Posterior cingulate gyrus (tissue), 11 donors: ENCODE measurements at regions not wholly inside any gene's neighbourhood (a gene's known extent, or its start where the extent isn't known, plus 50 kb on each side); places are given as distances from the start of the nearest gene placed in this dataset.

Experiments
- DNase-seq, 10 donors: peaks; one replicate each; pipeline versions ENCODE4 v3.0.0 to v3.0.0-alpha.2; 2020 to 2021; ENCODE audit warnings: mixed read lengths in 3 of 10
- intact Hi-C: fragments of 100-400 bp; cut with DNase I; formaldehyde crosslinking; loops from one replicate; pipeline ENCODE4 v1.15.1; 2023

- intact Hi-C loops, result no loop called here
These were observed 459.0 kb downstream of the KLF5 start for GRCh38 chr13:73517766-73518165.

GRCh38 chr13:73516731-73517130 is 457.9 kb downstream of the KLF5 start:
- intact Hi-C loops, result no loop called here

More at GRCh38 chr13:73517766-73518165, 459.0 kb downstream of the KLF5 start:
- no peak for DNase-seq

DNA sequence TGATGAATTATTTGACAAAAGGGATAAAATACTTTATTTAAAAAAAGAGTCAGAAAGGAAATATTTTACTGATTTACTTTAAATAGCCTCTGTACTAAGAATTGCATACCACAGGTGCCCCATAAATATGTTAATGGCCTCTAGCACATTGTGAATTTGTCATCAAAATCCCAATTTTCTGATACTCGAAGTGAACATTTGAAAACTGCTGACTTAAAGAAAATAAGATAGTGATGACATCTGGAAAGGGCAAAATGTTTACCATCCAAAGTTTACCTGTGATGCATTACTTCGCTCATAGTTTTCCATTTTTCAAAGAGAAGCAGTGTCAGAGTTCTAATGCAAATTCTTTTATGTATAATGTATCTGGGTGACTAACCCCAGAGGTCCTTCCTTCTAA is 455.4 kb downstream of the KLF5 start:
- intact Hi-C loops, result no loop called here
- DNase-seq, result no peak

More at GRCh38 chr13:73516731-73517130, 457.9 kb downstream of the KLF5 start:
- DNase-seq, result no peak

DNA sequence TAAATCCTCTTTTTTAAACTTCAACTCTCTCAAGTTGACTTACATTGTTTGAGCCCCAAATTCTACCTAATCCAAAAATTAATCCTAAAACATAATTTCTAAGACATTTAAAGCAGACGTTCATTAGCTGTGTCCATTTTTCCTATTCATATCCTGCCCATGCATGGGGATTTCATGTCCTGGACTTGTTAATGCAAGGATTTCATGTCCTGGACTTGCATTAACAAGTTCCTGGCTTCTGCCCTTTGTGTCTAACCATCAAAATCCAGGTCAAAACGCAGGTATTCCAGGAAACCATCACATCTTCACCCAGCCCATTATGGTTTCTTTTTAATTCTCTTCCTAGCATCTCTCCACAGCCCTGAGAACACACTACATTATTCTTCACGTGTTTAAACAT is 454.9 kb downstream of the KLF5 start:
- no peak for DNase-seq

DNA sequence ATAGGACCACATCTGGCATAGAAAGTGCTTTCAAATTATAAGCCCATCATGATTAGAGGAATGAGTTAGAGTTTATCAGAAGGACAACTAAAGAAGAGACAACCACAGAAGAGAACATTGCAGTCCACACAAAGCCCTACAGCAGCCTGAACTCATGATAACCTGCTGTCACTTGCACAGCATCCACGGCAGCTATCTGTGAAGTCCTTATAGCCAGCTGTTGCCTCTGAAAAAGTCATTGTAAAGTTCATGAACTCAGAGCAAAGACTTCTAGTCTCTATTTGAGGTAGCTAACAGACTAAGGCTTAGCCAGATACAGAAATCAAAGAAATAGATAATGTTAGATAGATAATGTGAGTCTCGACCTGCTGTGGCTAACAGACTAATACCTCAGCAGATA is 450.0 kb downstream of the KLF5 start:
- intact Hi-C loops, result no loop called here
- DNase-seq, result no peak

More for the DNA sequence above, 454.9 kb downstream of the KLF5 start:
- intact Hi-C loops, result no loop called here

- intact Hi-C loops, result no loop called here
- no peak for DNase-seq
These were observed 446.6 kb downstream of the KLF5 start for GRCh38 chr13:73505376-73505890.

DNA sequence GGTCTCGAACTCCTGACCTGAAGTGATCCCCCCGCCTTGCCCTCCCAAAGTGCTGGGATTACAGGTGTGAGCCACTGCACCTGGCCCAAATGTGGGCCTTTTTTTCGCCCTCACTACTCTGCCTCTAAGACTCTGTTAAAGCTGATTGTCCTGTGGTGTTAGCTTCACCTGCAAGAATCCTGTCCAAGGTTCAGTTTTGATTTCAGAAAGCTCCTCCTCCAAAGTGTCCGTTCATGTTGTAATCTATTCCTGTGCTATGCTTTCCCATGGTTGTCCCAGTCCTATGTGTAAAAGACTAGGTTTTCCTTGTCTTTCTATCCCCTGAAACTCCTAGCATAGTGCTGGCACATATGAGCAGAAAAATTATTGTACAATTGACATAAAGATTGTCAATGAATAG is 440.9 kb downstream of the KLF5 start:
- intact Hi-C loops, result no loop called here
- DNase-seq, result no peak

DNA sequence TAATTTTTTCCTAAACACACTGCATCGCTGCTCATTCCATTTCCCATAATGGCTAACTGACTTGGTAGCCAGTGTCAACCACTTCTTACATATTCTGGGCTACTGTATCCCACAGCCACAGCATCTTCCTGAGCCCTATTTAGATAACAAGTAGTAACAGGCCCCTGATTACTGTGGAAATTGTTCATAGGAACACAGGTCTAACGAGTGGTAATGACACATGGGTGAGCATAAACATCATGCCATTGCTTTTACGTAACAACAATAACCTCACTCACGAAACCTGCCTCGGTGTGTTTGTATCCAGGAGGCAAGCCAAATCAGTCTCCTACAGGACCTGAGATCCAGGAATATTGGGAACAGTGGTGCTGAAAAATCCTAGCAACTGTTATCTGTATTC is 438.6 kb downstream of the KLF5 start:
- intact Hi-C loops, result no loop called here
- no peak for DNase-seq

DNA sequence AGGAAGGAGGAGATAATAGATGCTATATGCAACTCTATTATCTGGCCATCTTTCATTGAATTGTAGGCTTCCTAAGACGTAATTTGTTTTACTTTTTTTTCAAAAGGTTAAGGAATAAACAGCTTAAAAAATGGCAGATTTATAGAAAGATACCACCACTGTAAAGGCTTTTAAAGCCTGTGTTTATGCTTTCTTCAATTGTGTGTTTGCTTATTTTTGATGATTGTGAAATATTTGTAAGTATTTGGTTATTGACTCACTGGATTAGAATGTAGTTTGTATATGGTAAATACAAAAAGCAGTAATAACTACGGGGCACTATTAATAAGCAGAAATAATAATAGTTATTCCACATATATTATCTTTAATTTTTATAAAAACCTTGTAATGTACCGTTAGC is 437.9 kb downstream of the KLF5 start:
- intact Hi-C loops, result no loop called here
- no peak for DNase-seq

GRCh38 chr13:73492811-73493210 is 434.0 kb downstream of the KLF5 start:
- DNase-seq, result no peak
- intact Hi-C loops, result no loop called here

DNA sequence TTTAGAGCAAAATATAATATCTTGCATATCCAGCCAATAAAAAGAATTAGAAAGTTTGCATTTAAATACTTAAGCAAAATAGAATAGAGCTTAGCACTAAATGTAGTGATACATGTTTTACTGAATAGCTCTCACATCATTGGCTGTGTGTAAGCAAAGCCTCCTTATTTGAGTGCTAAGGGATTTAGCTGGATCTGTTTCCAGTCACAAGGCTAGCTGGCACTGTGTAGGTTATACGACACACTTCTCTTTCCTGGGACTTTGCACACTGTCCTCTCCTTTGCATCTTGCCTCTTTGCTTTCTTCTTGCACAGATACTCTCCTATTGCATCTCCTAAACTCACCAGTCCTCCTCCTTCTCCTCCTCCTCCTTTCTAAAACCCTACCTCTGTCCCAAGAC is 423.8 kb downstream of the KLF5 start:
- DNase-seq, result no peak
- intact Hi-C loops, result no loop called here

- intact Hi-C loops, result no loop called here
- DNase-seq, result no peak
These were observed 423.2 kb downstream of the KLF5 start for GRCh38 chr13:73481886-73482445.

DNA sequence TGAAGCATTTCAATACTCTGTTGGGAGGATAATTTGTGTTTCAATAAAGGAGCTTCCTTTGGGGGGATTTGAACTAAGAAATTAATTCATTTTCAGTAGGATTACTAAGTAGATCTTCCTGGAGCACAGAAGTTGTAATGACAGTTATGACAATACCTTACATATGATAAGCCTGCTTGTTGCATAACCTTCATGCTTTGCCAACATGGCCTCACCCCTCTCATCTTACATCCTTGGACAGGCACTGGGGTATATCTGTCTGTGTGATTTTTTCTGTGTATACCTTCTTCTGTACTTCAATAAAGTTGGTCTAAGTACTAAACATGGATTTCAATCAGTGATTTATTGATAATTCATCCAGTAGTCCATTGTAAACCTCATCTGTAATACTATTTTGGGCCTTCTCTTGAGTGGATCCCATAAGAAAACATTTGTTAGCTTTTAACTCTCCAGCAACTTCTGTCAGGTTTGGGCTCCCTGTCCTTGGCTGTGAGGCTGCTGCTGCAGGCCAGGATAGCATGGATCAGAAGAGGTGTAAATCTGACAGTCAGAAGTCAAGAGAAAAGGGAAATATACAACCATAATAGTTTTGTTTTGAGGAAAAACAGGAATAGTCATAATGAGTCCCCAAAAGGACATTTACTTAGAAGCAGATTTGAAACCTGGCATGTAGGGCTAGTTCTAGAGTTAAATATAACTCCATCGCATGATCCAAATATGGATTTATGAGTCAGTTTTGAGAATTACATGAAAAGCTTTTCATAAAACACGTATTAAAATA is 422.2 kb downstream of the KLF5 start:
- DNase-seq, result no peak
- intact Hi-C loops, result no loop called here

DNA sequence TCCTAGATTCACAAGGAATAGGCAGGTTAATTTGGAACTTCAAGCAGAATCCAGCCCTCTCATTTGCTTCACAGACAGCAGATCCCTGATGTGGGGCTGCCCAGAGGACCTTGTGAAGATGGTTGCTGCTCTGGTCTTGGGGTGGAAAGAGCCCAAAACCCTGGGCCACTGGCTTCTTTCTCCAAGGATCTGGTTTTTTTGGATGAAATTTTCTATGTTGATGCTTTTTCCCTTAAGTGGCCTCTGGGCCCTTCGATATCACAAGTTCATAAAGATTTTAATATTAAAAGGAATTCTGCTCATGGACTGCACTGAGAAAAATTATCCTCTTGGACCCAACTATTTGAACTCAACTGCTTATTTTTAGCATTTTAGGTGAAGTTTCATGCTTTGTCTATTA is 421.1 kb downstream of the KLF5 start:
- intact Hi-C loops, result no loop called here
- no peak for DNase-seq

DNA sequence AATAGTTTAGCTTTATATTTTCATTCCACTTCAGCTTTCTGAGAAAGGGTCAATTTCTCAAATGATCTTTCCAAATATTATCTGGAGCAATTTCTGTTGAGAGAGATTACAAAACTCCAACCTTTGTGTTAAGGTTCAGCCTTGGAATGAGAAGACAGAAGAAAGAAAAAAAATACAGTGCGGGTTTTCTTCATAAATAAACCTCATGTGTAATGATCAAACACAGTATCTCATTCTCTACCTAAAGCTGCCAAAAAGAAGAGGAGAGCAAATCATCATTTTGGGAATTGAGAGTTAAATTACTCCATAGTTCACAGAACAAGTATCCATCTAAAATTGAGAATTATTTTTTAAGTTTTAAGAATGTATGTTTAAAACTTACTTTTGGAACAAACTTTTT is 420.5 kb downstream of the KLF5 start:
- intact Hi-C loops, result no loop called here
- no peak for DNase-seq

GRCh38 chr13:73477441-73477840 is 418.6 kb downstream of the KLF5 start:
- DNase-seq, result no peak
- intact Hi-C loops, result no loop called here

DNA sequence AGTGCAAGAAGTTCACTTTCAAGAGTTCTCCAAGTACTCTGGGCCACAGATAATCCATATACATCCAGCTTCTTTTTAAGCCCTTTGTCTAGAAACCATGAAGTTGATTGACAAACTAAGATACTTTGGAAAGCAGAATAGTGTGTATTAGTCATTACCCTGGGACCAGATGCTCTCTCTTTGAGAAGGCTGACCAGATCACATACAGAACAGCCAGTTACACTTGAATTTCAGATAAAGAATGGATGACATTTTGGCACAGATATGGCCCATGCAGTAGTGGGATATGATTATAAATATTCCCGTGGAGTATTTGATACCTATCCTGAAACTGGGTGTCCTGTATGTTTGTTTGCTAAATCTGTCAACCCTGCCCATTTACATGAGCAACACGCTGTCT is 414.2 kb downstream of the KLF5 start:
- intact Hi-C loops, result no loop called here
- no peak for DNase-seq

GRCh38 chr13:73467125-73467524 is 408.3 kb downstream of the KLF5 start:
- no peak for DNase-seq

GRCh38 chr13:73466561-73466960 is 407.8 kb downstream of the KLF5 start:
- DNase-seq, result no peak
- intact Hi-C loops, result no loop called here

More at GRCh38 chr13:73467125-73467524, 408.3 kb downstream of the KLF5 start:
- intact Hi-C loops, result no loop called here

- DNase-seq, result no peak
- intact Hi-C loops, result no loop called here
These were observed 406.8 kb downstream of the KLF5 start for GRCh38 chr13:73465617-73465971.

DNA sequence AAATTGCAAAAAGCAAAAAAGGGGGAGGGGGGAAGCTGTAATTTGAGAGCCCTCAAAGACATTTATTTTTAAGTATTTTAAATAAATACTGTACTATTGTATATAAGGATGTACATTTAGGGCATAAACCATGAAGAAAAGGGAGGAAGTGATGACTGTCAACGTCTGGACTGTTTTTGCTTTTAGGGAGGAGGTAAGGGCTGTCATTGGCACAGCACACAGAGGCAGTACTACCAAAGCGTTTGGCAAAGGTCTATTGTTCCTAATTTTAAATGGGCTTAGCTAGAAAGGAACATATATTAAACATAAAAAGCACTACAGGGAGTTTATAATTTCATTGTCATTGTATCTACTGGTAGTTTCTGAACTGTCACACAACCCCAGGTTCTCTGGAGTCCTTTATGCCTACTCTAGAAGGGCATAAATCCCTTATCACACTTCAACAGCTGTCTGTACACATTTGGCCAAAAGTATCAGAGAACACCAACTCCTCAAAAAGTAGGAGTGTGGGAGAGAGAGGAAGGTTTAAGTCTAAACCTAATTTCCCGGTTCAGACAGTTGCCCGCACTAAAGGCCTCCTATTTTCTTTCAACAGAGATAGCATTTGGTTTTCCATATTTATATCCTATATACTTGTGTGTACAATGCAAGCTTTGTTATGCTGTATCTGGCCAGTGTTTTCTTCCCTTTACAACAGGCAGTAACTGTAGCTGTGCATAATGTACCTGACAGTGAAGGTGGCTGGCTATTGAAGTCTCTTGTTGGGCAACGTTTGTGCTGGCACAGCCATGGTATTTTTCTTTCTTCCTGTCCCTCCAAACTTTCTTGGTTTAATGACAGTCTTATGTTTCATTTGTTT is 406.2 kb downstream of the KLF5 start:
- DNase-seq, result no peak
- intact Hi-C loops, result no loop called here
